GM13977 (cell line): ENCODE measurements at regions not wholly inside any gene's neighbourhood (a gene's known extent, or its start where the extent isn't known, plus 50 kb on each side); places are given as distances from the start of the nearest gene placed in this dataset.

Experiments
- DNase-seq: peaks from one replicate; pipeline ENCODE4 v3.0.0; 2012; ENCODE audit warnings: low spot score
- CTCF ChIP-seq: IDR thresholded peaks from 2 replicates; pipeline ENCODE4 v1.5.1; 2012; ENCODE audit warnings: mild to moderate bottlenecking, control low read depth; ENCODE audit not compliant: insufficient read depth; ENCODE audit errors: extremely low read depth, missing control alignments
- in situ Hi-C: fragments of 300-500 bp; cut with MboI; formaldehyde crosslinking; loops from one replicate; pipeline ENCODE4 v1.12.0; 2022; ENCODE audit warnings: low sequenced_read_pairs, low pct_unique_long_range_greater_than_20kb, mixed read lengths, inconsistent platforms; ENCODE audit not compliant: unreplicated experiment

- no peak for TF ChIP-seq CTCF
- DNase-seq = no peak
- in situ Hi-C loops = no loop called here
These were observed 369.2 kb downstream of the TLE4 start for GRCh38 chr9:79940919-79941318.

GRCh38 chr9:79939819-79940218 lies 368.1 kb downstream of the TLE4 start:
- no peak for TF ChIP-seq CTCF
- no peak for DNase-seq
- in situ Hi-C loops = no loop called here

DNA sequence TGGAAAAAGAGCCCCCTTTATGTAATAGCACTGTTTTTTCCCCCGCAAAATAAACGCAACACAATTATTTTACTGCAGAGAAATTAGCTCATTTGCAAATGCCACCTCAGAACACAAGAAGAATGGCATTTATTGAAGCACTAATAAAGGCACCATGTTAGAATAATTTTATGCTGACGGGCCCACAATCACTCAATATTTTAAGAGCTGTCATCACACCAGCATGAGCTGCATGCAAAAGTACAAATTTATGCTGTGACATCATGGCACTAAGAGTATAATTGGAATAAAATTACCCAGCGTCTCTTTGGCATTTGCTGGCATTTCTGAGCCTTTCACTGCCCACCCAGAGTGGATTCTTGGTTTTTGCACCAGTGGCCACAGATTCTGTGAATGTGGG lies 364.6 kb downstream of the TLE4 start:
- no peak for TF ChIP-seq CTCF
- in situ Hi-C loops = no loop called here

GRCh38 chr9:79929285-79929684 lies 357.5 kb downstream of the TLE4 start:
- TF ChIP-seq CTCF = no peak
- no peak for DNase-seq
- in situ Hi-C loops = no loop called here

More for the DNA sequence above, 364.6 kb downstream of the TLE4 start:
- DNase-seq = no peak

DNA sequence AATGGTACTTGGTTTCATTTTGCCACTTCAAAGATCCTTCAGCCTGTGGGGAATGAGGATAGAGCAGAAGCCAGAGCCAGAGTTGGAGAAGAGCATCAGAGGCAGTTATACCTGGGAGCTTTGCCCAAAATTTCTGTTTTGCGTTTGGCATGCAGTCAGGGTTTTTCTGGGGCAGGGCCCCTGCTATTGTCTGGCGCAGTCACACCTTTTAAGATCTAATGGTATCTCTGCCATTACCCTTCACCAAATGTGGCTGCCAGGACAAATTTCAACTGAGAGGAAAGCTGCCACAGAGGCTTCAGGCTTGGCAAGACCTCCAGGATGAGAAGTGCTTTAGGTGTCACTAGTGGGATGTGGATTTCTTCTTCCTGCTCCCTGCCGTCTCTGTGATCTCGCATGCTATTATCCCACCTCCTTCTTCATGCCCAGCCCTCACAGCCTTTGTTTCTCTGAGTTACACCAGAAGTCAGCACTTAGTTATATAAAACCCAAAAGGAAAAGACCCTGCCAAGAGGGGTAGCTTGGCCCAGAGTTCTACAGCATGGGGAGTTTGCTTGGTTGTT lies 357.0 kb downstream of the TLE4 start:
- no peak for TF ChIP-seq CTCF
- in situ Hi-C loops = no loop called here

DNA sequence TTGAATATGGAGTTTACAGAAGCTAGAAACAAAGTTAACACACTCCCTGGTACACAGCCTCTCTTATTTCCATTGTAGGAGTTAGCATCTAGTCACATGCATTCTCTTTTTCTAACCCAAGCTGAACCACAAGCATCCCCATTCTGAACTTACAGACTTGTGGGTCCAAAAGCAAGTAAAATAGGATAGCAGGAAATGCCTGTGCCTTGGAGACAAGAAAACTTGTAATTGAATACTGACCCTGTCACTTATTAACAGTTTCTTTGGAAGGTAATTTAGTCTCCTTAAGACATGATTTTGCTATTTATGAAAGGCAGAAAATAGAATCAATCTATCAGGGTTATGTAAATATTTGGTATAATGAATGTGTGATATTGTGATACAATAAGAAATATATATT lies 353.6 kb downstream of the TLE4 start:
- in situ Hi-C loops = no loop called here
- TF ChIP-seq CTCF = no peak

More for the DNA sequence above, 357.0 kb downstream of the TLE4 start:
- DNase-seq = no peak

GRCh38 chr9:79924836-79925235 lies 353.1 kb downstream of the TLE4 start:
- in situ Hi-C loops = no loop called here
- TF ChIP-seq CTCF = no peak
- DNase-seq = no peak

More for the DNA sequence above, 353.6 kb downstream of the TLE4 start:
- DNase-seq = no peak
